NCI-H2171 (cell line): ENCODE measurements at regions not wholly inside any gene's neighbourhood (a gene's known extent, or its start where the extent isn't known, plus 50 kb on each side); places are given as distances from the start of the nearest gene placed in this dataset.
"Not testable (repeated sequence)": the region's sequence is repeated elsewhere in the genome, so short reads cannot be mapped to it uniquely, and the experiment has no call there.

Experiments used
- DNase-seq: peaks from one replicate; lab custom pipeline; 2025; lab: John Stamatoyannopoulos, UW

DNA sequence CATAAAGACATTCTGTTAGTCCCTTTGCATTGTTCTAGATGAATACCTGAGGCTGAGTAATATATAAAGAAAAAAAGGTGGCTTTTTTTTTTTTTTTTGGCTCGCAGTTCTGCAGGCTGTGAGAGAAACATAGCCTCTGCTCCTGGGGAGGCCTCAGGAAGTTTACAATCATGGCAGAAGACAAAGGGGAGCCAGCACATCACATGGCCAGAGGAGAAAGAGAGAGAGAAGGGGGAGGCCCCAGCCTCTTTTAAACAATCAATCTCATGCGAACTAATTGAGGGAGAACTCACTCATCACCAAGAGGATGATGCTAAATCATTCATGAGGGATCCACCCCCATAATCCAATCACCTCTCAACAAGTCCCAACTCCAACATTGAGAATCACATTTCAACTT, 364.0 kb upstream of the EPHA5 start:
- peak; percentile 41 for DNase-seq

GRCh38 chr4:66032571-66032970, 362.3 kb upstream of the EPHA5 start:
- no peak for DNase-seq

- DNase-seq = no peak
Observed at GRCh38 chr4:66028668-66029067, 358.4 kb upstream of the EPHA5 start.

- no peak for DNase-seq
Observed at GRCh38 chr4:66023061-66023460, 352.8 kb upstream of the EPHA5 start.

DNA sequence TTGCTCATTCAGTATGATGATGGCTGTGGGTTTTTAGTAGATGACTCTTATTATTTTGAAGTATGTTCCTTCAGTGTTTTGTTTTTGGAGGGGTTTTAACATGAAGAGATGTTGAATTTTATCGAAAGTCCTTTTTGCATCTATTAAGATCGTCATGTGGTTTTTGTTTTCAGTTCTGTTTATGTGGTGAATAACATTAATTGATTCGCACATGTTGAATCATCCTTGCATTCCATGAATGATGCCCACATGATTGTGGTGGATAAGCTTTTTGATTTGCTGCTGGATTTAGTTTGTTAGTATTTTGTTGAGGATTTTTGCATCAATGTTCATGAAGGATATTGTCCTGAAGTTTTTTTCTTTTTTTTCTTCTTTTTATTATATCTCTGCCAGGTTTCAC, 347.4 kb upstream of the EPHA5 start:
- DNase-seq = no peak

DNA sequence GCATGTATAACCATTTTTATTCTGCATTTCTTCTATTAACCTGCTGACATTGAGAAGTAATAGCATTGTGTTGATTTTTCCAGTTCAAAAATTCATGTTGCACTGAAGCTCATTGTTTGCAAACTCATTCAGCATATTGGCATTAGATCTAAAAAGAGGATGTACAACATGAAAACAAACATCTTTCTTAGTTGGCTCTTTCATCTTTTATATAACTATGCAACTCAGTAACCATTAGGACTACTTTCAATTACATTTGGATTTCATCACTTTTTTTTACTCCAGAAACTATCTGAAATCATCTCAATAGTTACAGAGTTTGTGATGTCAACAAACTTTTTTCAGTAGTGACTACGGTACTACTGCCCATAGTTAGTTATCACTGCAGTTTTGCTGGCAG, 346.0 kb upstream of the EPHA5 start:
- DNase-seq = no peak

DNA sequence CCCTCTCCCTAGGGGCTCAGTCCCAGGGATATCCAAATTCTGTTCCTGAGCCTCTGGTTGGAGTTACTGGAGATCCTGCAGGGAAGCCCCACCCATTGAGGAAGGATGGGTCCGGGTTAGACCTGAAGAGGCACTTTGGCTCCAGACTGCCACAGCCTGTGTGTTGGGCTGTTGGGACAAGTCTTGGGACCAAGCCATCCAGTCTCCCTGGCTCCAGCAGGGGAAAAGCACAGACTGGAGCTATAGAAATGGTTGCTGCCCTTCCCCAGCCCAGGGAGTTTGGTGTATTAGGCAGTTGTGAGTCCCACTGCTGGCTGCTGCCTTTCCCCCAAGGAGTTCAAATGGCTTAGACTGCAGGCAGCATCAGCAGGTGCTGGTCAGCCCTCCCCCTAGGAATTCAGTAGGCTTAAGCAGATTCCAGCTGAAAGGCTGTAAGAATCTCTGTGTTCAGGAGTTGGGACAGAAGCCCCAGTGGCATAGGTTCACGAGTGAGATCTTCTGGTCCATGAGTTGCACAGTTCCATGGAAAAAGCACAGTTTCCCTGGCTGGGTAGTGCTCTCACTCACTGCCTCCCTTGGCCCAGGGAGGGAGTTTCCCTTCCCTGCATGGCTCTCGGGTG, 344.0 kb upstream of the EPHA5 start:
- no peak for DNase-seq

GRCh38 chr4:66000510-66001117, 330.3 kb upstream of the EPHA5 start:
- peak; percentile 19 for DNase-seq

GRCh38 chr4:65999518-65999871, 329.2 kb upstream of the EPHA5 start:
- DNase-seq = no peak

DNA sequence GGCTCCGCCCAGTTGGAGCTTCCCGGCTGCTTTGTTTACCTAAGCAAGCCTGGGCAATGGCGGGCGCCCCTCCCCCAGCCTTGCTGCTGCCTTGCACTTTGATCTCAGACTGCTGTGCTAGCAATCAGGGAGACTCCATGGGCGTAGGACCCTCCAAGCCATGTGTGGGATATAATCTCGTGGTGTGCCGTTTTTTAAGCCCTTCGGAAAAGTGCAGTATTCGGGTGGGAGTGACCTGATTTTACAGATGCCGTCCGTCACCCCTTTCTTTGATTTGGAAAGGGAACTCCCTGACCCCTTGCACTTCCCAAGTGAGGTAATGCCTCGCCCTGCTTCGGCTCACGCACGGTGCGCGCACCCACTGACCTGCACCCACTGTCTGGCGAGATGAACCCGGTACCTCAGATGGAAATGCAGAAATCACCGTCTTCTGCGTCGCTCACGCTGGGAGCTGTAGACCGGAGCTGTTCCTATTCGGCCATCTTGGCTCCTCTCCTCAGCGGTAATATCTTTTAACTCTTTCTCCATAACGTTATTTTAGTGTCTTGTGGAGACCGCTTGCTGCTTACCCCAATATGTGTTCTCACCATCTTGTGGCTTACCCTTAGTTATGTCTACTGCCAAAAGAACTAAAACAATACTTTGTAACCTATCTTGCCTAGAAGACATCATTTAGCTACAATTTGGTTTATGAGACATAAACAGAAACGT, 328.7 kb upstream of the EPHA5 start:
- not testable (repeated sequence) for DNase-seq

GRCh38 chr4:65983061-65983460, 312.8 kb upstream of the EPHA5 start:
- no peak for DNase-seq

DNA sequence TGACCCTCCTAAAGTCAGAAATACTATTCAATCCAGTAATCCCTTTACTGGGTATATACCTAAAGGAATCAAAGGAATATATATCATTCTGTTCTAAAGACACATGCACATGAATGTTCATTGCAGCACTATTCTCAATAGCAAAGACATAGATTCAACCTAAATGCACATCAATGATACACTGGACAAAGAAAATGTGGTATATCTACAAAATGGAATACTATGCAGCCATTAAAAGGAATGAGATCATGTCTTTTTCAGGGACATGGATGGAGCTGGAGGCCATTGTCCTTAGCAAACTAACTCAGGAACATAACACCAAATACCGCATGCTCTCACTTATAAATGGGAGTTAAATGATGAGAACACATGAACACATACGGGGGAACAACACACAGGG, 306.0 kb upstream of the EPHA5 start:
- DNase-seq = no peak

GRCh38 chr4:65973186-65973585, 302.9 kb upstream of the EPHA5 start:
- DNase-seq = no peak

DNA sequence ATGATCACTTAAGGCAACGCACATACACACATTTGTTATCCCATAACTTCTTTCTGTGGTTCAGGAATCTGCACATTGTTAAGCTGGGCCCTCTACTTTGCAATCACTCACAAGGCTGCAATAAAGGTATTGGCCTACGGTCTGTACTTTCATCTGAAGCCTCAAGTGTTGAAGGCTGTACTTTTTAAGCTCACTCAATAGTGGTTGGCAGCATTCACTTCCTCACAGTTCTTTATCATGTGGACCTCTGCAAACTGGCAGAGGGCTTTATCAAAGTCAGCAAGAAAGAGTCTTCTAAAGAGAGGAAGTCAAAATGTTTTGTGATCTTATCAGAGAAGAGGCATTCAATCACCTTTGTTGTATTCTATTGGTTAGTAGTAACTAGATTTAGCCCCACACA, 301.4 kb upstream of the EPHA5 start:
- DNase-seq = no peak

DNA sequence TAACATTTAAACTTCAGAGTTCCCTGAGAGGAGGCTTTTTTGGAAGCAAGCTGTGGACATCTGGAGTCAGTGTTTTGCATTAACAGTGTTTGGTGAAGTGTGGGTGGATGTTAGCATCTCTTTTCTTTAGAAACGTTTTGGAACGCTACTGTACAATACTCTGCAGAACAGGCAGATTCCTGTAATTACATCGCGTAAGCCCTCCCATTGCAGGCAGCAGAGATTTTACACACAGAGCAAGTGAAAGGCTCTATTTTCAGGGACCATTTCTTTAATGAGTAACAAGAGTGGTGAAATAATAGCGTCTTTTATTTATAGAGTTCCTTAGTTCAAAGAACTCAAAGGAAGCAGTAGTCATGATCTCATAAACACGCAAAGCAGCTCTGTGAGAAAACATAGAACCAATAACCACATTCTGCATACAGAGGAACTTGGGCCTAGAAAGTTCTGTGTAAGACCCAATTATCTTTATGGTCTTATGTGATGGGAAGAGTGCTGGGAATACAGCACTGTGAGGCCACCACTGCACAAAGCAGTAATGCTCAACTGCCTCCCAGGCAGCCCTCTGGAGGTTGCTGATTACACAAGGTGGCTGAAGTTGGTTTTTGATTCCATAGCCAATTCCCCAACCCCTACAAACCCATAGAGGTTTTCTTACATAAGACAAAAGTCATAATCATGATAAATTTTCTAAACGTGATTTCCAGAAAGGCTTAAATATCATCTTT, 298.7 kb upstream of the EPHA5 start:
- no peak for DNase-seq

GRCh38 chr4:65960751-65961150, 290.5 kb upstream of the EPHA5 start:
- no peak for DNase-seq

DNA sequence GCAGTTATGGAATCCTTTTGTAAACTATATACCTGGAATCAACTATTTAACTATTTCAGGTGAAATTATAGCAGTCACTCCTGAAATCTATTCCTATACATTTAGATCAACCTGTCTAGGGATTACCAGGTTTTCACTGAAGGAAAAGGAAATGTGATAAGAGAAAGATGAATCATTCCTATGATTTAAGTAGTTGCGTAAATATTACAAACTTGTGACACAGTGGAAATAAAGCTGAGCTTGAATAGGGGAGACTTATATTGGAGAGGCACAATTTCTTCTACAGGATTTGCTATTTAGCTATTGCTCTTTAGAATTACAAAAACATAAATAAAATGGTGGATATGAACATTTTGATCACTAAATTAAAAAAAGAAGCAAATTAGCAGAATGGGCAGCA, 284.1 kb upstream of the EPHA5 start:
- no peak for DNase-seq

DNA sequence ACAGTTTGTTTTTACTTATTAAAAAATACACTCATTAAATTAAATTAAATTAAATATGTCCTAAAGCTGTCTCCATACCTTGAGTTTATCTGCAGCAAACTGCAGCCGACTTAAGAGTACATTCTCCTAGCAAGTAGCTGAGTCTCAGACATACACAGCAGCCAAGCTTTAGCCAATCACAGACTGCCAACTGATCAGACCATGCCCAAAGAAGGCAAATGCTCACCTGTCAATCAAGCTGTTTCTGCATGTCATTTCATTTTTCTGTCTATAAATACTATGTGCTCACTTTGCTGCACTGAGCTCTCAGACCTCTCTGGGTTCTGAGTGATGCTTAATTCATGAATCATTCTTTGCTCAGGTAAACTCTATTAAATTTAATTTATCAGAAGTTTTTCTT, 280.9 kb upstream of the EPHA5 start:
- no peak for DNase-seq

GRCh38 chr4:65943076-65943475, 272.8 kb upstream of the EPHA5 start:
- peak; percentile 38 for DNase-seq

- DNase-seq = no peak
Observed at GRCh38 chr4:65924843-65925242, 254.6 kb upstream of the EPHA5 start.

GRCh38 chr4:65923616-65924015, 253.3 kb upstream of the EPHA5 start:
- DNase-seq = no peak

DNA sequence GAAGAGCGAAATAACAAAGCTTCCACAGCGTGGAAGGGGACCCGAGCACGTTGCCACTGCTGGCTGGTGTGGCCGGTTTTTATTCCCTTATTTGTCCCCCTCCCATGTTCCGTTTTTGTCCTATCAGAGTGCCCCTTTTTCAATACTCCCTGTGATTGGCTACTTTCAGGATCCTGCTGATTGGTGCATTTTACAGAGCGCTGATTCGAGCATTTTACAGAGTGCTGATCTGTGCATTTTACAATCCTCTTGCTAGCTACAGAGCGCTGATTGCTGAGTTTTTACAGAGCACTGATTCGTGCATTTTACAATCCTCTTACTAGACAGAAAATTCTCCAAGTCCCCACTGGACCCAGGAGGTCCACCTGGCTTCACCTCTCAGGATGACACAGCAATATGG, 250.9 kb upstream of the EPHA5 start:
- no peak for DNase-seq

DNA sequence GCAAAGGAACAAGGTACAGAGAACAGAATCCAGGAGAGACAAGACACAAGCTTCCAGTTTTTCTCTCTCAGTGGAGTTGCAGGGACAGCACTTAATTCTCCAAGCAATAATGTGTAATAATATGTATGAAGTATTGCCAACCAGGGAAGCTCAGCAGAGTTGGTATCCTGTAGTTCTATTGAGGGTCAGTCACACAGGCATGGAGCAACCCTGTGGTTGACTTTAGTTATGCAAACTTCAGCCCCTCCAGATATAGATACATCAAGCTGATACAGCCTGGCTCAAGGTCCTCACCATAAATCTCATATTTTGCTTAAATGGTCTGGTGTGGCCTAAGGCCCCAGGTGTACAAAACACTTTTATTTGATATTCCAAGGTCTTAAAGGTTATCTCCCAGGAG, 248.6 kb upstream of the EPHA5 start:
- DNase-seq = no peak
